OCI-M1 (cell line): ENCODE measurements at regions not wholly inside any gene's neighbourhood (a gene's known extent, or its start where the extent isn't known, plus 50 kb on each side); places are given as distances from the start of the nearest gene placed in this dataset.
A peak's percentile ranks its signal among the peaks of the same experiment; 100 is the strongest.

Experiments
- DNase-seq: peaks from one replicate; lab custom pipeline; 2025; lab: John Stamatoyannopoulos, UW

DNA sequence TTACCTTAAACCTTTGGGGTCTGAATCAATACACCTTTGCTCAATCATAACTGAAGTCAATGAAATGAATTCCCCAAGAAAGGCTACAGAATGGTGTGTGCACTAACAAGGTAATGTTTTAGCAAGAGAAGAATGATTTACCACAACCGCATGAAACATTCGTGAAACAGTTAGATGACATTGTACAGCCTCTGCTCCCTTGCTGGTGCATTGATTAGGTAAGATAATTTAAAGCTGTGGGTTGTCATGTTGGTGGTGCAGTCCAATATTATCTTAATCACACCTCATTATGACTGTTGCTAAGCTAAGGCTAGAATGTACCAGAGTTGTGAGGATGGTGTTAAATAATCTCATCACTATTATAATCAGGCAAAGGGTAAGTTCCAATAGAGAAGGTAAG, 1673.2 kb upstream of the PRR20A start:
- no peak for DNase-seq

GRCh38 chr13:55483626-55484158, 1657.0 kb upstream of the PRR20A start:
- DNase-seq, result no peak

GRCh38 chr13:55493297-55493696, 1647.4 kb upstream of the PRR20A start:
- no peak for DNase-seq

- DNase-seq, result no peak
Observed at GRCh38 chr13:55497486-55497885, 1643.2 kb upstream of the PRR20A start.

DNA sequence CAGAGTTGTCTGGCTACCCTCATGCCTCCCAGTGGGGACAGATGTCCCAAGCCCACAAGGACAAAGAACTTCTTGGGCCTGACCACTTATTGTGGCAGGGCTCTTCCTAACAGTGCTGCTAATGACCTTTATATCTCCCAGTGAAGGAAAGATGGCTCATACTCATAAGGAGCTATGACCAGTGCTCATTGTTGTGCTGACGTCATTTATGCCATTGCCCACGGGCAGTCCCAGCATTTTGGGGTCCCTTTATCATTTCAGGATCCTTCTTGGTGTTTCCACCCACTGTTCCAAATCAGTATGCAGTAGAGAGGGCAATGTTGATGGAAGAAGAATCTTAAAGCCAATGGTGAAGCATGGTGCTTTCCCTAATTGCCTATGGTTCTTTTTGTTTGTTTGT, 1640.0 kb upstream of the PRR20A start:
- no peak for DNase-seq

DNA sequence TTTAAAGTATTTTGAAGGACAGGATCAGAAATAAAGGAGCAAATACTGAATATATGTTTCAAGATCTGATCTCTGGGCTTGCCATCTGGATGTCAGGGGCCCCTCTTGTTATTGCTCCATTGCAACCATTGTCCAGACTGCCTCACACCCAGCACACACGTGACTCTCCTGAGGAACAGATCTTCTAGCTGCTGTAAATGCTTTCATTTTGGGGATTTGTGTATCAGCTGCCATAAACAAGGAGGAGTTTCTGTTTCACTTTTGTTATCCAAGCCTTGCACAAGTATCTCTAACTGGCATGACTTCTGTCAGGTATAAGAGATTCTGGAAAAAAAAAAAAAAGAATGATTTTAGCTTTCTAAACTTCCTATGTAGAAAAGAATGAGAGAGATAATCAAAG, 1624.1 kb upstream of the PRR20A start:
- DNase-seq, result peak; percentile 94

GRCh38 chr13:55517312-55517711, 1623.4 kb upstream of the PRR20A start:
- DNase-seq, result peak; percentile 80

DNA sequence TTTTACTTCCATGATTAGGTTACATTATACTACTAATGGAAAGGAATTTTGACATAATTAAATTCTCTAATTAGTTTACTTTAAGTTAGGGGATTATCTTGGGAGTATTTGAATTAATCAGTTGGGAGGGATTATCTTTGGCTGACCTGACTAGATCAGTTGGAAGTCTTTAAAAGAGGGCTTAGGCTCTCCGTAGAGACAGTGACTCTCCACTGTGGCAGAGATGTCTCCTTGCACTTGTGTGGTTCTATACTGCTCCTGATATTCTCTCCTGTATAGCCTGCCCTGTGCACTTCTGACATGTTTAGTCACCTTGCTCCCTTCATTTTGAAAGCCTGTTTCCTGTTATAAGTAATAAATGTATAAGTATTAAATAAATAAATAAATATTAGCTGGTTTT, 1612.3 kb upstream of the PRR20A start:
- no peak for DNase-seq

- DNase-seq, result no peak
Observed at GRCh38 chr13:55534306-55534705, 1606.4 kb upstream of the PRR20A start.

DNA sequence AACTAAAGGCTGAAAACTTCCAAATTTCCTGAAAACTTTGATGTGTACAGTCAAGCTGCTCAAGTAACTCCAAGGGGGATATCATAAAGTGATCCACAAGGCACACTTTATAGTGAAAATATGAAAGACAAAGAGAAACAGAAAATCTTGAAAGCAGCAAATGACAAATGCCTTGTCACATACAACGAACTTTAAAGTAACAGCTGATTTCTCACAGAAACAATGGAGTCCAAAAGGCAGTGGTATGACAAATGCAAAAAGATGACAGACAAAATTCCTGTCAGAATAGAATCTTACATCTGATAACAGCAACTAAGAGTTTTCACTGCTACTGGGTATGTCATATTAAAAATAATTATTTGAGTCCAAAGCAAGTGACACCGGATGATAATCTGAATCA, 1602.3 kb upstream of the PRR20A start:
- peak; percentile 8 for DNase-seq

DNA sequence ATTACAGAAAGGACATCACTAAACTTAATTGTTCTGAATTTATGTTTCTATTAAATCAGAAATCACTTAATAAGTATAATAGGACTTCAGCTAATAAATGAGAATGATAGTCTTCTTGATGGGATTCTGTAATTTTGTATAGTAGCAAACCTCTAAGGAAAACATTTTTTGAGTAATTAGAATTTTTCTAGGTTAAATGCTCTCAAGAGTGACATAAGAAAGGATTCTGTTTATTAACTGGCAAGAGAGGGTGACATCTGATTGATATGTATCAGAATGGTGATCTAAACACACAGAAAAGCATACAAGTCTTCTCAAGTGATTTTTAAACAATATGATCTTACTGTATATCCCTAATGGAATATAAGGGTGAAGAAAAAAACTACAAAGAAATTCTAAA, 1597.7 kb upstream of the PRR20A start:
- DNase-seq, result no peak

GRCh38 chr13:55550624-55551023, 1590.1 kb upstream of the PRR20A start:
- DNase-seq, result no peak

- DNase-seq, result no peak
Observed at GRCh38 chr13:55553701-55554100, 1587.0 kb upstream of the PRR20A start.

DNA sequence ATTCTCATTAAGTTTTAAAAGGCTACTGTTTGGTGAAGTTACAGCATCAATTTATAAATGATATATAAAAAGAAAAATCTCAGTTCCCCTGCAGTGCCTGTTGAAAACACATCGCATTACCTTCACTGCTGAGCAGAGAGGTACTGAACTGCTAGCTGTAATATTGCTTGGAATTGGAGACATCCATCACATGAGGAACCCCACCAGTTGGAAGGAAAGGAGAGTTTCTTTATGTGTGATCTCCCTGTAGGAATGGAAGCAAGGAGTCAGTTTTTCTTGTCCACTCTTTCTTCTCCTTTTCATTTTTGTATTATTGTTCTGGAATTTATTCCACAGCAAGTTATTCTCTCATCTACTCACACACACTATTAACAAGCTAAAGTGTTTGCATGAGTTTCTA, 1586.0 kb upstream of the PRR20A start:
- no peak for DNase-seq

DNA sequence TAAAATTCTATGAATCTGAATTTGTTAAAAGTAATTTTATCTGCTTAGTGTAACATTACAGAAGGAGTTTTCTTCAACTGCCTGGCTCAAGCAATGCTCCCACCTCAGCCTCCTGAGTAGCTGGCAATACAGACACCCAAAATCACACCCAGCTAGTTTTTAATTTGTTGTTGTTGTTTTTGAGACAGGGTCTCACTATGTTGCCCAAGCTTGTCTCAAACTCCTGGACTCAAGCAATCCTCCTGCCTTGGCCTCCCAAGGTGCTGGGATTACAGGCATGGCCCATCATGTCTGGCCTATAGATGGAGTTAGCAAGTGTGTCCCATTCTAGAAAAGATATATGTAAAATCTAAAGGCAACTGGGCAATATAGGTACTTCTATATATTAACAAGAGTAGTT, 1580.4 kb upstream of the PRR20A start:
- DNase-seq, result no peak

GRCh38 chr13:55563267-55563666, 1577.5 kb upstream of the PRR20A start:
- no peak for DNase-seq

DNA sequence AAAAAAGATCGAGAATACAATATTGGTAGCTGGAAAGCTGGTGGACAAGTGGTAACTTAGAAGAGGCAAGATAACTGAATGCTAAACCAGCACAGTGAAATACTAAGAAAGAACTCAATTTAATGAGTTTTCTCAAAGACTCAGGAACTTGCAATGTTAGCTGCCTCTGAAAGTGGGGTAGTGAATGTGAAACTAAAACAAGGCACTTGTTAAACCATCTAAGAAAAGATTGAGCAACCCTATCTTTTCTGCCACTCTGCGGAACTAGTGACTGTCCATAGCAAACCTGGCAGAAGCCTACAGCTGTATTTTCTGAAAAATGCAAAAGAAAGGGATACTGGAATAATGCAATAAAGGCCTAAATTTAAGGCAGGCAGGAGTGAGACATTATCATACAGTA, 1574.4 kb upstream of the PRR20A start:
- DNase-seq, result peak; percentile 75

GRCh38 chr13:55566779-55567178, 1573.9 kb upstream of the PRR20A start:
- DNase-seq, result no peak

DNA sequence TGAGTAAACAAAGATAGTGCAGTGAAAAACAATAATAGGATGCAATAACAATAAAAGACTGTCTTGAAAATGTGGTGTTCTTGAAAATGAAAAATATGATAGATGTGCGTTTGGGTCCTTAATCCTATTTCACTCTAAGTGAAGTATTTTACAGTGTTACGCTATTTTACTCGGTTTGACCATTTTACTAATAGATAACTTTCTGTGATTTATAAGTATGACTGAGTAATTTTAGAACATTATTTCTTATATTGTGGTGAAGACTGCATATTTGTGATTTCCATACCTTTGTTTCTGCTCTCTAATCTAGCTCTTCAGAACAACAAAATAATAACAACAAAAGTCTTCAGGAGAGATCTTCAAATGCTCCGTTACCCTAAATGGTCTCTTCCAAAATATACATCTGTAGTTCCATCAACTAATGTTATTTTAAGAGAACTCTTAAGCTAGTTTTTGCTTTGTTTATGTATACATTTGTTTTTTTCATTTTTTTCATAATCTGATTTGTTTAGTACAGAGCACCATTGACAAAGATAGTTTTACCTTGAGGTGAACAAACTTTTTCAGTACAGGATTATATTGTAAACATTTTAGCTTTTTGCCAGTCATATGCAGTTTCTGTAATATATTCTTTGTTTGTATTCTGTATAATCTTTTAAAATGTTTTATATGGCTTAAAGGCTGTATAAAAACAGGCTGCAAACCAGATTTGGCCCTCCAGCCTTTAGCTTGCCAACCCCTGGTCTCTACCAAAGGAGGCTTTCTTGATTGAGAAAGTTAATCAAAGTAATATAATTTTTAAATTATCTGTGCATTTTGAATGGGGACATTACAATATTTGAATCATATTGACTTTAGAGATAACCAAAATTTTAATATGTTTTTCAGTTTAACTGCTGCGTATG, 1572.7 kb upstream of the PRR20A start:
- no peak for DNase-seq

DNA sequence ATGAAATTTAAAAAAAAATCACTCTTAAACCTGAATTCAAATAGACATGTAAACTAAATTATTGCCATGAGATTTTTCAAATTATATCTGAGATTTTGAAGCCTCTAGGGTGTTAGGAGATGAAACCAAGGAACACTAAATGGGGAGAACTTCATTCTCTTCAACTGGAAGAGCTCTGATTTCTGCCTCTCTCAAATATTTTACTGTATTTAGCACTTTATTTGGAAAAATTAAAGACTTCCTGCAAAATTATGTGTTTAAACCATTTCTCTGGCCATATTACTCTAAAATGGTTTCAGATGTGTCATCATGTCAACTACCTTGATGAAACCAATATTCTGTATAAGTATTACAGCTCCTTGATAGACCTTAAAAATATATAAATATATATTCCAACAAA, 1571.6 kb upstream of the PRR20A start:
- no peak for DNase-seq

GRCh38 chr13:55569514-55569913, 1571.2 kb upstream of the PRR20A start:
- no peak for DNase-seq

DNA sequence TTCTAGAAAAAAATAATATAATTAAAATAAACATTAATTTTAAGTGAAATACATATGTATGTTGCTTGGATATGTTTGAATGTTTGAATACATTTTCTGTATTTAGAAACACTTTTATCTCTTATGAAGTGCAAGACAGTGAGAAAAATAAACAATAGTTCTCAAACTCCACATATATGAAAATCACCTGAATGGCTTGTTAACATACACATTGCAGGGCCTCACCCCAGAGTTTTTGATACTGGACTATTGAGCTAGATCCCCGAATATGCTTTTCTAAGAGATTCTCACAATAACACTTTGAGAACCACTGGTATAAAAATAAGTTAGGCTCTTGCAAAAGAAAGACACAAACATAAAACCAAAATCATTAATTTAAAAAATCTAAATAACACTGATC, 1570.3 kb upstream of the PRR20A start:
- no peak for DNase-seq

DNA sequence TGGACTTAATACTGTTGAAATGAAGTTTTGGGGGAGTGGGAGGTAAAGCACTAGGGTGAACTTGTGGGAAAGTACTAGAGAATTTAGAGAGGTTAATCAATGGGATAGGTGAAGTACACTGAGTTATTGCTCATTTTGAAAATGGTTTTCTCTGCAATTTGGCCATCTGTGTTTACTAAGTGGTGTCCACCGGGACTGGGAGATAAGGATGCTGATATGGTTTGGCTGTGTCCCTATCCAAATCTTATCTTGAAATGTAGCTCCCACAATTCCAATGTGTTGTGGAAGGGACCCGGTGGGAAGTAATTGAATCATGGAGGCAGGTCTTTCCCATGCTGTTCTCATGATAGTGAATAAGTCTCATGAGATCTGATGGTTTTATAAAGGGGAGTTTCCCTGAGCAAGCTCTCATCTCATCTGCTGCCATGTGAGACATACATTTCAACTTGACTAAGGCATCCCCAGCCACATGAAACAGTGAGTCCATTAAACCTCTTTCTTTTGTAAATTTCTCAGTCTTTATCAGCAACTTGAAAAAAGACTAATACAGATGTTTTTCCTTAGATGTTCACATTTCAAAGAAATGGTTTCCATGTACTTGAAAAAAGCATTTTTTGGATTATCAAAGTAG, 1569.4 kb upstream of the PRR20A start:
- DNase-seq, result no peak
